Adipocyte (in vitro differentiated cells): ENCODE measurements at regions not wholly inside any gene's neighbourhood (a gene's known extent, or its start where the extent isn't known, plus 50 kb on each side); places are given as distances from the start of the nearest gene placed in this dataset.
"Not testable (repeated sequence)": the region's sequence is repeated elsewhere in the genome, so short reads cannot be mapped to it uniquely, and the experiment has no call there.

Experiments
- DNase-seq: peaks from one replicate; pipeline ENCODE4 v3.0.0-alpha.2; 2015; ENCODE audit warnings: low read depth
- H3K27me3 ChIP-seq: replicated peaks from 2 replicates; pipeline ENCODE4 v1.7.0; 2013; ENCODE audit warnings: mild to moderate bottlenecking, low read length, moderate library complexity; ENCODE audit not compliant: control insufficient read depth, insufficient read depth
- H3K36me3 ChIP-seq: 2 replicates; pipeline ENCODE4 v1.7.0; 2013; ENCODE audit warnings: low read length, mild to moderate bottlenecking, moderate library complexity; ENCODE audit not compliant: control insufficient read depth, insufficient read depth, severe bottlenecking
- H3K4me1 ChIP-seq: 2 replicates; pipeline ENCODE4 v1.7.0; 2013; ENCODE audit warnings: mild to moderate bottlenecking, low read length, moderate library complexity; ENCODE audit not compliant: control insufficient read depth, insufficient read depth
- H3K4me3 ChIP-seq: 2 replicates; pipeline ENCODE4 v1.7.0; 2013; ENCODE audit warnings: mild to moderate bottlenecking, low read length, moderate library complexity
- H3K9ac ChIP-seq: 2 replicates; pipeline ENCODE4 v1.7.0; 2013; ENCODE audit warnings: mild to moderate bottlenecking, low read length, moderate library complexity
- H3K9me3 ChIP-seq: 2 replicates; pipeline ENCODE4 v1.7.0; 2013; ENCODE audit warnings: mild to moderate bottlenecking, low read length, moderate library complexity; ENCODE audit not compliant: control insufficient read depth

- no peak overlapping the region for H3K4me3 ChIP-seq
These were observed 579.5 kb upstream of the HTR1E start for GRCh38 chr6:86357877-86358276.

GRCh38 chr6:86355271-86355670 is 582.1 kb upstream of the HTR1E start:
- no peak for DNase-seq
- no peak overlapping the region for H3K9ac ChIP-seq
- H3K9me3 ChIP-seq = no peaks in the 10 kb centered on the region
- no peaks in the 10 kb centered on the region for H3K27me3 ChIP-seq
- H3K36me3 ChIP-seq = no peaks in the 10 kb centered on the region
- no peaks in the 10 kb centered on the region for H3K4me1 ChIP-seq
- H3K4me3 ChIP-seq = no peak overlapping the region

More at GRCh38 chr6:86357877-86358276, 579.5 kb upstream of the HTR1E start:
- no peak overlapping the region for H3K9ac ChIP-seq
- H3K36me3 ChIP-seq = no peaks in the 10 kb centered on the region
- no peaks in the 10 kb centered on the region for H3K4me1 ChIP-seq
- no peaks in the 10 kb centered on the region for H3K9me3 ChIP-seq
- DNase-seq = no peak
- H3K27me3 ChIP-seq = no peaks in the 10 kb centered on the region

GRCh38 chr6:86331919-86332318 is 605.4 kb upstream of the HTR1E start:
- Histone ChIP-seq H3K9me3 (peaks cover 4% of the 10 kb centered on the region), H3K9ac (no peak overlapping the region), H3K27me3 (no peaks in the 10 kb centered on the region), H3K36me3 (no peaks in the 10 kb centered on the region), H3K4me1 (no peaks in the 10 kb centered on the region), H3K4me3 (no peak overlapping the region)
- DNase-seq = no peak

GRCh38 chr6:86331265-86331840 is 606.0 kb upstream of the HTR1E start:
- Histone ChIP-seq H3K9me3 (peaks cover 4% of the 10 kb centered on the region), H3K9ac (no peak overlapping the region), H3K27me3 (no peaks in the 10 kb centered on the region), H3K4me1 (no peaks in the 10 kb centered on the region), H3K4me3 (no peak overlapping the region), H3K36me3 (no peaks in the 10 kb centered on the region)
- DNase-seq = no peak

DNA sequence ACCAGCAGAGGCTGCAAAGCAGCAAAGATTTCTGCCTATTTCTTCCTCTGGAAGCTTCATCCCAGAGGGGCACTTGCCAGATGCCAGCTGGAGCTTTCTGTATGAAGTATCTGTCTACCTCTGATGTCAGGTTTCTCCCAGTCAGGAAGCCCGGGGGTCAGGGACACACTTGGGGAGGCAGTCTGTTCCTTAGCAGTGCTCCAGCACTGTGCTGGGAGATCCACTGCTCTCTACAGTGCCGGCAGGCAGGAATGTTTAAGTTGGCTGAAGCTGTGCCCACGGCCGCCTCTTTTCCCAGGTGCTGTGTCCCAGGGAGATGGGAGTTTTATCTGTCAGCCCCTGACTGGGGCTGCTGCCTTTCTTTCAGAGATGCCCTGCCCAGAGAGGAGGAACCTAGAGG is 631.1 kb upstream of the HTR1E start:
- no peaks in the 10 kb centered on the region for H3K27me3 ChIP-seq
- DNase-seq = no peak
- H3K9ac ChIP-seq = no peak overlapping the region
- no peaks in the 10 kb centered on the region for H3K4me1 ChIP-seq
- H3K9me3 ChIP-seq = peaks cover 5% of the 10 kb centered on the region
- H3K4me3 ChIP-seq = no peak overlapping the region
- H3K36me3 ChIP-seq = no peaks in the 10 kb centered on the region

DNA sequence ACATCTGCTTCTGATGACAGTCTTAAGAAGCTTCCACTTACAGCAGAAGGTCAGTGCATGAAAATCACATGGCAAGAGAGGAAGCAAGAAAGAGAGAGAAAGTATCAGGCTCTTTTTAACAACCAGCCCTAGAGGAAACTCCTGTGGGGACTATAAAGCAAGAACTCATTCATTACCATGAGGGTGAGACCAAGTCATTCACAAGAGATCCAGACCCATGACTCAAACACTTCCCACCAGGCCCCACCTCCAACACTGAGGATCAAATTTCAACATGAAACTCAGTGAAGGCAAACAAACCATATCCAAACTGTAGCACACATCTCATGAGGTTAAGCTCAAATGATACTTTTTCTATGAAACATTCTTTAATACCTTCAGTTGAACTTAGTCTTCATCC is 643.2 kb upstream of the SYNCRIP start:
- Histone ChIP-seq H3K9me3 (no peaks in the 10 kb centered on the region), H3K27me3 (no peaks in the 10 kb centered on the region), H3K4me3 (no peak overlapping the region), H3K36me3 (no peaks in the 10 kb centered on the region), H3K4me1 (no peaks in the 10 kb centered on the region), H3K9ac (no peak overlapping the region)
- no peak for DNase-seq

DNA sequence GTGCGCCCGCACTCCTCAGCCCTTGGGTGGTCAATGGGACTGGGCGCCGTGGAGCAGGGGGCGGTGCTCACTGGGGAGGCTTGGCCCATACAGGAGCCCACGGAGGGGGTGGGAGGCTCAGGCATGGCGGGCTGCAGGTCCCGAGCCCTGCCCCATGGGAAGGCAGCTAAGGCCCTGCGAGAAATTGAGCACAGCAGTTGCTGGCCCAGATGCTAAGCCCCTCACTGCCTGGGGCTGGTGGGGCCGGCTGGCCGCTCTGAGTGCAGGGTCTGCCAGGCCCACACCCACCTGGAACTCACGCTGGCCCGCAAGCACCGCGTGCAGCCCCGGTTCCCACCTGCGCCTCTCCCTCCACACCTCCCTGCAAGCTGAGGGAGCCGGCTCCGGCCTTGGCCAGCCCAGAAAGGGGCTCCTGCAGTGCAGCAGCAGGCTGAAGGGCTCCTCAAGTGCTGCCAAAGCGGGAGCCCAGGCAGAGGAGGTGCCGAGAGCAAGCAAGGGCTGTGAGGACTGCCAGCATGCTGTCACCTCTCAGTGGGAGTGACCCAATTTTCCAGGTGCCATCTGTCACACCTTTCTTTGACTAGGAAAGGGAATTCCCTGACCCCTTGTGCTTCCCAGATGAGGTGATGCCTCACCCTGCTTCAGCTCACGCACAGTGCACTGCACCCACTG is 642.3 kb upstream of the SYNCRIP start:
- not testable (repeated sequence) for H3K4me3 ChIP-seq, H3K9me3 ChIP-seq, H3K36me3 ChIP-seq, H3K4me1 ChIP-seq, DNase-seq, H3K27me3 ChIP-seq, H3K9ac ChIP-seq

DNA sequence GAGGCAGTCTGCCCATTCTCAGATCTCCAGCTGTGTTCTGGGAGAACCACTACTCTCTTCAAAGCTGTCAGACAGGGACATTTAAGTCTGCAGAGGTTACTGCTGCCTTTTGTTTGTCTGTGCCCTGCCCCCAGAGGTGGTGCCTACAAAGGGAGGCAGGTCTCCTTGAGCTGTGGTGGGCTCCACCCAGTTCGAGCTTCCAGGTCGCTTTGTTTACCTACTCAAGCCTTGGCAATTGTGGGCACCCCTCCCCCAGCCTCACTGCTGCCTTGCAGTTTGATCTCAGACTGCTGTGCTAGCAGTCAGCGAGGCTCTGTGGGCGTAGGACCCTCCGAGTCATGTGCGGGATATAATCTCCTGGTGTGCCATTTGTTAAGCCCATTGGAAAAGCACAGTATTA is 640.9 kb upstream of the SYNCRIP start:
- H3K4me1 ChIP-seq, H3K36me3 ChIP-seq, H3K4me3 ChIP-seq, H3K27me3 ChIP-seq, DNase-seq, H3K9me3 ChIP-seq, H3K9ac ChIP-seq: not testable (repeated sequence)

GRCh38 chr6:86276056-86276455 is 633.4 kb upstream of the SYNCRIP start:
- no peak overlapping the region for H3K4me3 ChIP-seq
- no peak overlapping the region for H3K9ac ChIP-seq
- H3K36me3 ChIP-seq = no peaks in the 10 kb centered on the region
- no peaks in the 10 kb centered on the region for H3K4me1 ChIP-seq
- H3K27me3 ChIP-seq = no peaks in the 10 kb centered on the region
- no peak for DNase-seq
- H3K9me3 ChIP-seq = no peaks in the 10 kb centered on the region

- Histone ChIP-seq H3K9me3 (no peaks in the 10 kb centered on the region), H3K36me3 (no peaks in the 10 kb centered on the region), H3K4me3 (no peak overlapping the region), H3K4me1 (no peaks in the 10 kb centered on the region), H3K27me3 (no peaks in the 10 kb centered on the region), H3K9ac (no peak overlapping the region)
- DNase-seq = no peak
These were observed 631.2 kb upstream of the SYNCRIP start for GRCh38 chr6:86273936-86274335.

DNA sequence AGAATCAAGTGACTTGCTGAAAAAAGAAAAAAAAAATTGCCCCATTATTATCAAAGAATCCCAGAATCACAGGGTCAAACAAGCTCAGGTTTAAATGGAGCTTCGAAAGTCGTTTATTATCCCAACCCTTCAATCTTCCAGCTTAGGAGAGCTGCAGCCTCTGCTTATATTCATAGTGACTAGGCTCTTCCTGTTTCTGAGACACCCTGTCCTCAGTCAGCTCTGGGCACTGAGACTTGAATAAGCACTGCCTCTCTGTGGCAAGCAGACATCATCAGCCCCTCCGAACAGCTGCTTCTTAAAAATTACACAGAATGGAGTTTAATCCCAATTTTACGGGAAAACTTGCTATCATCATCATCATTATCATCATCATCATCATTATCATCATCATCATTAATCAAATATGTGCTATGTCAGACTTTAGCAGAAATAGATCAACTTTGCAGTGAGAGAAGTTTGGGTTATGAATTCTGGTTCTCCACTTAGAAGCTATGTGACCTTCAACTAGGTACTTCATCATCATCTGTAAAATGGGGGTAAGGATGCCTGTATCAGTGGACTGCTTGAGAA is 614.0 kb upstream of the SYNCRIP start:
- no peaks in the 10 kb centered on the region for H3K4me1 ChIP-seq
- H3K9ac ChIP-seq = no peak overlapping the region
- H3K27me3 ChIP-seq = no peaks in the 10 kb centered on the region
- H3K9me3 ChIP-seq = no peaks in the 10 kb centered on the region
- H3K4me3 ChIP-seq = no peak overlapping the region
- no peak for DNase-seq
- H3K36me3 ChIP-seq = no peaks in the 10 kb centered on the region
